ENCODE measurements at regions not wholly inside any gene's neighbourhood (a gene's known extent, or its start where the extent isn't known, plus 50 kb on each side); places are given as distances from the start of the nearest gene placed in this dataset.

DNA sequence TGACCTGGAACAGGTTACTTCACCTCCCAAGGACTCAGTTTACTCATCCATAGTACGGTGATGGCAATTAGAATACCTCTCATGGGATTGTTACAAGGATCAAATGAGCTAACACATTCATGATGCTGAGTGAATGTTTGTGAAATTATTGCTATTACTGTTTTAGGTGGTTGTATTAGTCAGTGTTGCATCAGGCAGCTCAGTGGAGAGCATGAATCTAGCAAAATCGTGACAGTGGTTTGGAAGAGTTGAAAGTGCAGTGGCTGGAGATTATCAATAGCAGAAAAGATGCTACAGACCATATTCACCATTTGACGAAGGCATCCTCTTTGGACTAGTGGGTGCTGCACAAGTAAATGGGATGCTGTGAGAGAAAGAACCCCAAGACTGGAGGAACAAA is 50.4 kb upstream of the CTNNBL1 start:
- TF ChIP-seq, protein P1, sequence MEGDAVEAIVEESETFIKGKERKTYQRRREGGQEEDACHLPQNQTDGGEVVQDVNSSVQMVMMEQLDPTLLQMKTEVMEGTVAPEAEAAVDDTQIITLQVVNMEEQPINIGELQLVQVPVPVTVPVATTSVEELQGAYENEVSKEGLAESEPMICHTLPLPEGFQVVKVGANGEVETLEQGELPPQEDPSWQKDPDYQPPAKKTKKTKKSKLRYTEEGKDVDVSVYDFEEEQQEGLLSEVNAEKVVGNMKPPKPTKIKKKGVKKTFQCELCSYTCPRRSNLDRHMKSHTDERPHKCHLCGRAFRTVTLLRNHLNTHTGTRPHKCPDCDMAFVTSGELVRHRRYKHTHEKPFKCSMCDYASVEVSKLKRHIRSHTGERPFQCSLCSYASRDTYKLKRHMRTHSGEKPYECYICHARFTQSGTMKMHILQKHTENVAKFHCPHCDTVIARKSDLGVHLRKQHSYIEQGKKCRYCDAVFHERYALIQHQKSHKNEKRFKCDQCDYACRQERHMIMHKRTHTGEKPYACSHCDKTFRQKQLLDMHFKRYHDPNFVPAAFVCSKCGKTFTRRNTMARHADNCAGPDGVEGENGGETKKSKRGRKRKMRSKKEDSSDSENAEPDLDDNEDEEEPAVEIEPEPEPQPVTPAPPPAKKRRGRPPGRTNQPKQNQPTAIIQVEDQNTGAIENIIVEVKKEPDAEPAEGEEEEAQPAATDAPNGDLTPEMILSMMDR (IDR thresholded peaks at IDR 0.05), result no peak
- no peak for TF ChIP-seq EZH2 (IDR thresholded peaks at IDR 0.05; ENCODE audit: borderline replicate concordance, insufficient read depth, low read depth, low read length, poor library complexity, severe bottlenecking)

Data from B cell (primary cell).